Astrocyte (in vitro differentiated cells and primary cell): ENCODE measurements at regions not wholly inside any gene's neighbourhood (a gene's known extent, or its start where the extent isn't known, plus 50 kb on each side); places are given as distances from the start of the nearest gene placed in this dataset.

Source experiments
- CTCF ChIP-seq: IDR thresholded peaks from 2 replicates; pipeline ENCODE4 v1.5.1; 2011; ENCODE audit warnings: low read depth, mild to moderate bottlenecking, inconsistent platforms, low read length, moderate library complexity; ENCODE audit not compliant: insufficient read depth
- EZH2 ChIP-seq: IDR thresholded peaks from 2 replicates; pipeline ENCODE4 v1.6.1; 2012; ENCODE audit warnings: mild to moderate bottlenecking, low read length, inconsistent platforms; ENCODE audit not compliant: insufficient read depth

- TF ChIP-seq CTCF (no peak), EZH2 (no peak)
Observed at GRCh38 chr18:50506362-50506761, 53.5 kb upstream of the MAPK4 start.
